ENCODE measurements at regions not wholly inside any gene's neighbourhood (a gene's known extent, or its start where the extent isn't known, plus 50 kb on each side); places are given as distances from the start of the nearest gene placed in this dataset.

- DNase-seq, result no peak
Observed at GRCh38 chrX:120819126-120819525, 56.5 kb downstream of the CT47B1 start.

GRCh38 chrX:120813982-120814381 lies 61.7 kb downstream of the CT47B1 start:
- DNase-seq, result no peak

- DNase-seq, result no peak
Observed at GRCh38 chrX:120801426-120801825, 74.2 kb downstream of the CT47B1 start.

- DNase-seq, result no peak
Observed at GRCh38 chrX:120797188-120797851, 78.3 kb downstream of the CT47B1 start.

- no peak for DNase-seq
Observed at GRCh38 chrX:120795301-120795700, 80.4 kb downstream of the CT47B1 start.

- DNase-seq, result no peak
Observed at GRCh38 chrX:120794525-120794975, 81.1 kb downstream of the CT47B1 start.

- no peak for DNase-seq
Observed at GRCh38 chrX:120793098-120793497, 82.6 kb downstream of the CT47B1 start.

GRCh38 chrX:120791013-120791643 lies 84.5 kb downstream of the CT47B1 start:
- peak; percentile 10 for DNase-seq

GRCh38 chrX:120790552-120790951 lies 85.1 kb downstream of the CT47B1 start:
- DNase-seq, result no peak

- peak; percentile 13 for DNase-seq
Observed at GRCh38 chrX:120790118-120790517, 85.5 kb downstream of the CT47B1 start.

GRCh38 chrX:120781403-120781802 lies 94.3 kb downstream of the CT47B1 start:
- DNase-seq, result no peak

- no peak for DNase-seq
Observed at GRCh38 chrX:120775959-120776358, 99.7 kb downstream of the CT47B1 start.

- DNase-seq, result no peak
Observed at GRCh38 chrX:120774606-120775005, 101.1 kb downstream of the CT47B1 start.

GRCh38 chrX:120773801-120774200 lies 101.9 kb downstream of the CT47B1 start:
- no peak for DNase-seq

- no peak for DNase-seq
Observed at GRCh38 chrX:120769576-120770341, 105.9 kb downstream of the CT47B1 start.

GRCh38 chrX:120768681-120769080 lies 107.0 kb downstream of the CT47B1 start:
- no peak for DNase-seq

- no peak for DNase-seq
Observed at GRCh38 chrX:120768254-120768653, 107.4 kb downstream of the CT47B1 start.

- no peak for DNase-seq
Observed at GRCh38 chrX:120763269-120763668, 112.4 kb downstream of the CT47B1 start.

GRCh38 chrX:120761810-120762209 lies 113.9 kb downstream of the CT47B1 start:
- no peak for DNase-seq

- DNase-seq, result no peak
Observed at GRCh38 chrX:120759685-120760084, 116.0 kb downstream of the CT47B1 start.

- no peak for DNase-seq
Observed at GRCh38 chrX:120755066-120755846, 120.4 kb downstream of the CT47B1 start.

GRCh38 chrX:120753413-120754251 lies 122.0 kb downstream of the CT47B1 start:
- peak; percentile 48 for DNase-seq
